A673 (cell line): ENCODE measurements at regions not wholly inside any gene's neighbourhood (a gene's known extent, or its start where the extent isn't known, plus 50 kb on each side); places are given as distances from the start of the nearest gene placed in this dataset.

Experiments
- BruUV-seq: library from RNA; stranded (reverse); fragments of 400-500 nt; replicated peaks from 2 replicates; lab custom pipeline; 2021; lab: Mats Ljungman, UMichigan
- CTCF ChIA-PET: fragments of 300-600 bp; sonication (Branson Sonifier 250); formaldehyde crosslinking; loops from one replicate; lab custom pipeline; 2022; ENCODE audit warnings: antibody characterized with exemption; lab: Charles Lee
- POLR2A ChIA-PET: fragments of 300-600 bp; sonication (Branson Sonifier 250); formaldehyde crosslinking; loops from one replicate; lab custom pipeline; 2022; ENCODE audit warnings: antibody characterized with exemption; ENCODE audit not compliant: low non-redundant PET; lab: Charles Lee
- DNase-seq: peaks from one replicate; pipeline ENCODE4 v3.0.0-alpha.2; 2015; ENCODE audit warnings: low spot score
- H3K27ac ChIP-seq: fragments of 200-600 bp; sonication (generic); 2 replicates; pipeline ENCODE4 v1.5.1; 2016; ENCODE audit warnings: mixed run types, low read depth, mild to moderate bottlenecking, mixed read lengths, antibody characterized with exemption, low read length; ENCODE audit not compliant: poor library complexity, severe bottlenecking
- H3K27me3 ChIP-seq: fragments of 200-600 bp; sonication (generic); replicated peaks from 2 replicates; pipeline ENCODE4 v1.6.1; 2017; ENCODE audit warnings: mixed run types, low read depth, mild to moderate bottlenecking, mixed read lengths, antibody characterized with exemption, low read length; ENCODE audit not compliant: insufficient read depth, poor library complexity
- H3K36me3 ChIP-seq: fragments of 200-600 bp; sonication (generic); 2 replicates; pipeline ENCODE4 v1.6.1; 2016; ENCODE audit warnings: mixed run types, mild to moderate bottlenecking, mixed read lengths, antibody characterized with exemption, low read length; ENCODE audit not compliant: insufficient read depth, poor library complexity, severe bottlenecking
- H3K4me1 ChIP-seq: fragments of 200-600 bp; sonication (generic); 2 replicates; pipeline ENCODE4 v1.6.1; 2017; ENCODE audit warnings: mixed run types, mild to moderate bottlenecking, mixed read lengths, antibody characterized with exemption, low read length; ENCODE audit not compliant: insufficient read depth, poor library complexity, severe bottlenecking
- H3K4me3 ChIP-seq: fragments of 200-600 bp; sonication (generic); 2 replicates; pipeline ENCODE4 v1.5.1; 2016; ENCODE audit warnings: low read depth, mixed run types, mild to moderate bottlenecking, mixed read lengths, low read length; ENCODE audit not compliant: poor library complexity, severe bottlenecking
- H3K9me3 ChIP-seq: fragments of 200-600 bp; sonication (generic); 2 replicates; pipeline ENCODE4 v1.6.1; 2016; ENCODE audit warnings: mixed run types, low read depth, mild to moderate bottlenecking, mixed read lengths, antibody characterized with exemption, low read length; ENCODE audit not compliant: poor library complexity, severe bottlenecking
- CTCF ChIP-seq: fragments of 300-800, 200-600 bp; sonication (generic); conservative IDR thresholded peaks from 2 replicates; pipeline ENCODE4 v1.5.1; 2017; ENCODE audit warnings: low read depth, mild to moderate bottlenecking, antibody characterized with exemption, low read length, moderate library complexity, mixed read lengths
- EZH2 ChIP-seq: fragments of 200-600 bp; sonication (generic); IDR thresholded peaks from 2 replicates; pipeline ENCODE4 v1.6.1; 2017; ENCODE audit warnings: borderline replicate concordance, low read depth, mild to moderate bottlenecking, mixed read lengths, antibody characterized with exemption, low read length; ENCODE audit not compliant: poor library complexity, severe bottlenecking
- intact Hi-C: fragments of 100-400 bp; cut with micrococcal nuclease; formaldehyde crosslinking; loops from one replicate; pipeline ENCODE4 v1.10.0; 2022; ENCODE audit not compliant: unreplicated experiment

GRCh38 chr15:86002444-86002843 lies 77.2 kb upstream of the AGBL1 start:
- no peak for DNase-seq
- no peak for TF ChIP-seq CTCF
- no peak for TF ChIP-seq EZH2
- CTCF ChIA-PET, result no interaction called here

GRCh38 chr15:86004061-86004460 lies 75.6 kb upstream of the AGBL1 start:
- no peak for DNase-seq
- ChIA-PET POLR2A (no interaction called here), CTCF (no interaction called here)
- no peaks in the 10 kb centered on the region for H3K4me1 ChIP-seq
- TF ChIP-seq CTCF (no peak), EZH2 (no peak)
- no peak overlapping the region for H3K4me3 ChIP-seq
- H3K36me3 ChIP-seq, result no peaks in the 10 kb centered on the region
- no TSS peak for BruUV-seq
- H3K27me3 ChIP-seq, result peaks cover 5% of the 10 kb centered on the region
- intact Hi-C loops, result no loop called here
- H3K27ac ChIP-seq, result no peak overlapping the region
- H3K9me3 ChIP-seq, result no peaks in the 10 kb centered on the region

More at GRCh38 chr15:86002444-86002843, 77.2 kb upstream of the AGBL1 start:
- BruUV-seq, result no TSS peak
- Histone ChIP-seq H3K4me1 (no peaks in the 10 kb centered on the region), H3K4me3 (no peak overlapping the region), H3K27me3 (peaks cover 8% of the 10 kb centered on the region), H3K9me3 (no peaks in the 10 kb centered on the region), H3K27ac (no peak overlapping the region), H3K36me3 (no peaks in the 10 kb centered on the region)
- POLR2A ChIA-PET, result no interaction called here
- intact Hi-C loops, result no loop called here

GRCh38 chr15:86006546-86006945 lies 73.1 kb upstream of the AGBL1 start:
- ChIA-PET POLR2A (no interaction called here), CTCF (no interaction called here)
- Histone ChIP-seq H3K4me3 (no peak overlapping the region), H3K27ac (no peak overlapping the region), H3K36me3 (no peaks in the 10 kb centered on the region), H3K9me3 (no peaks in the 10 kb centered on the region), H3K27me3 (peaks cover 5% of the 10 kb centered on the region), H3K4me1 (no peaks in the 10 kb centered on the region)
- intact Hi-C loops, result no loop called here
- TF ChIP-seq EZH2 (no peak), CTCF (no peak)
- no TSS peak for BruUV-seq
- DNase-seq, result no peak
